HepG2 (cell line): ENCODE measurements at regions not wholly inside any gene's neighbourhood (a gene's known extent, or its start where the extent isn't known, plus 50 kb on each side); places are given as distances from the start of the nearest gene placed in this dataset.

Experiments
- ATAC-seq: fragments of 200-7000 bp; cut with Tn5 transposase; 3 replicates; pipeline ENCODE4 v1.9.1; 2020; ENCODE audit warnings: mild to moderate bottlenecking, moderate library complexity
- BruUV-seq: library from RNA; stranded (reverse); fragments of 400-500 nt; replicated peaks from 2 replicates; lab custom pipeline; 2021; lab: Mats Ljungman, UMichigan
- CTCF ChIA-PET: fragments of 300-600 bp; formaldehyde crosslinking; extraction: SDS; loops from one replicate; lab custom pipeline; 2021; ENCODE audit warnings: low total read pairs, inconsistent platforms, low intra/inter-chr PET ratio; lab: Yijun Ruan, JAX
- POLR2A ChIA-PET: fragments of 350-600 bp; sonication (Branson Sonifier 250); formaldehyde crosslinking; loops from one replicate; lab custom pipeline; 2020; ENCODE audit warnings: antibody characterized with exemption, inconsistent platforms; lab: Yijun Ruan, JAX
- DNase-seq: peaks from one replicate; pipeline ENCODE4 v3.0.0-alpha.2; 2015; ENCODE audit warnings: low spot score
- FAIRE-seq: peaks from 3 replicates; lab custom pipeline; 2011; peaks lifted over from hg19 to GRCh38; lab: Jason Lieb, UNC
- H2AFZ ChIP-seq: one replicate; pipeline ENCODE4 v1.6.1; 2011; ENCODE audit warnings: low read length, inconsistent platforms
- H3K27ac ChIP-seq: fragments of 300-600 bp; 3 replicates; pipeline ENCODE4 v1.8.0; 2011; ENCODE audit warnings: mixed run types, mild to moderate bottlenecking, mixed read lengths, low read length, inconsistent platforms; ENCODE audit not compliant: insufficient read depth; ENCODE audit errors: extremely low read length
- H3K27me3 ChIP-seq, 2 experiments: fragments of 200-600 bp in 1 of 2; 2 replicates in 1 of 2; 3 replicates in 1 of 2; pipeline versions ENCODE4 v1.6.0 to v1.8.0; 2011; ENCODE audit warnings: low read length in 2 of 2, mild to moderate bottlenecking in 2 of 2, moderate library complexity in 2 of 2, inconsistent platforms in 1 of 2; ENCODE audit not compliant: insufficient read depth in 2 of 2, control insufficient read depth in 1 of 2
- H3K36me3 ChIP-seq, 2 experiments: fragments of 200-600 bp in 1 of 2; replicated peaks in 1 of 2; 2 replicates in 1 of 2; 3 replicates in 1 of 2; pipeline versions ENCODE4 v1.5.1 to v1.8.0; 2011; ENCODE audit warnings: low read length in 2 of 2, inconsistent platforms in 1 of 2; ENCODE audit not compliant: insufficient read depth in 2 of 2, control insufficient read depth in 1 of 2
- H3K4me1 ChIP-seq: 2 replicates; pipeline ENCODE4 v1.5.1; 2012; ENCODE audit warnings: low read length, inconsistent platforms; ENCODE audit not compliant: insufficient read depth
- H3K4me2 ChIP-seq: 2 replicates; pipeline ENCODE4 v1.6.0; 2011; ENCODE audit warnings: low read depth, low read length, inconsistent platforms
- H3K4me3 ChIP-seq, 3 experiments: fragments of 200-600 bp in 1 of 3; sonication (generic), shearing (Covaris generic) in 1 of 3; replicated peaks in 1 of 3; 2 replicates each; pipeline ENCODE4 v1.5.1; 2011 to 2016; ENCODE audit warnings: low read length in 3 of 3, inconsistent platforms in 2 of 3, low read depth in 2 of 3, mild to moderate bottlenecking in 2 of 3, control low read depth in 1 of 3, mixed read lengths in 1 of 3; ENCODE audit not compliant: insufficient read depth in 1 of 3
- H3K79me2 ChIP-seq: one replicate; pipeline ENCODE4 v1.6.1; 2011; ENCODE audit warnings: low read length, inconsistent platforms; ENCODE audit not compliant: insufficient read depth
- H3K9ac ChIP-seq: 2 replicates; pipeline ENCODE4 v1.6.0; 2011; ENCODE audit warnings: mild to moderate bottlenecking, low read depth, low read length, inconsistent platforms; ENCODE audit not compliant: insufficient read depth
- H3K9me3 ChIP-seq: 2 replicates; pipeline ENCODE4 v1.5.1; 2012; ENCODE audit warnings: mild to moderate bottlenecking, low read length
- H4K20me1 ChIP-seq: 2 replicates; pipeline ENCODE4 v1.6.0; 2011; ENCODE audit warnings: inconsistent platforms, mild to moderate bottlenecking, low read length, moderate library complexity; ENCODE audit not compliant: insufficient read depth
- EED ChIP-seq: sonication (generic); formaldehyde crosslinking; IDR thresholded peaks from 2 replicates; pipeline ENCODE4 v1.5.0; 2020; ENCODE audit warnings: mild to moderate bottlenecking, missing genetic modification reagents
- HIVEP1 ChIP-seq: sonication (generic); formaldehyde crosslinking; IDR thresholded peaks from 2 replicates; pipeline ENCODE4 v1.4.0; 2020; ENCODE audit warnings: mild to moderate bottlenecking, missing genetic modification reagents
- RAD21 ChIP-seq: fragments of 450-650 bp; formaldehyde crosslinking; IDR thresholded peaks from 2 replicates; pipeline ENCODE4 v1.5.0; 2020; ENCODE audit warnings: mild to moderate bottlenecking
- SMARCC2 ChIP-seq: fragments of 450-650 bp; IDR thresholded peaks from 2 replicates; pipeline ENCODE4 v1.6.1; 2017; ENCODE audit warnings: antibody characterized with exemption, mild to moderate bottlenecking
- SMC3 ChIP-seq: IDR thresholded peaks from 2 replicates; pipeline ENCODE4 v1.6.1; 2011; ENCODE audit warnings: low read length, improper control_type of control experiment
- STAG1 ChIP-seq: sonication (generic); formaldehyde crosslinking; IDR thresholded peaks from 2 replicates; pipeline ENCODE4 v1.4.0; 2020; ENCODE audit warnings: missing genetic modification reagents
- ZNF777 ChIP-seq: sonication (generic); formaldehyde crosslinking; IDR thresholded peaks from 2 replicates; pipeline ENCODE4 v1.4.0; 2020; ENCODE audit warnings: missing genetic modification reagents
- ZSCAN21 ChIP-seq: sonication (generic); formaldehyde crosslinking; IDR thresholded peaks from 2 replicates; pipeline ENCODE4 v1.8.0; 2022; ENCODE audit warnings: mild to moderate bottlenecking, missing genetic modification reagents, moderate library complexity, borderline replicate concordance
- WGBS: methylation state at CpG from one replicate; pipeline ENCODE4 v1.1.6; 2017; ENCODE audit warnings: low lambda C conversion rate; 5-methylcytosine and 5-hydroxymethylcytosine counted together
- in situ Hi-C: cut with HindIII; loops from 2 replicates; pipeline ENCODE4 v1.10.0; 2017; ENCODE audit warnings: low pct_unique_long_range_greater_than_20kb; ENCODE audit not compliant: extremely low pct_ligation_motif_present
- intact Hi-C: fragments of 100-400 bp; cut with micrococcal nuclease; formaldehyde crosslinking; loops from one replicate; pipeline ENCODE4 v1.10.0; 2022; ENCODE audit not compliant: unreplicated experiment
- TF ChIP-seq, protein P1 (sequence below): sonication (generic); formaldehyde crosslinking; IDR thresholded peaks from 2 replicates; pipeline ENCODE4 v1.5.1; 2020; ENCODE audit warnings: mild to moderate bottlenecking, missing genetic modification reagents, borderline replicate concordance
- TF ChIP-seq, protein P2 (sequence below): sonication (generic); formaldehyde crosslinking; IDR thresholded peaks from 2 replicates; pipeline ENCODE4 v1.4.0; 2020; ENCODE audit warnings: missing genetic modification reagents
- TF ChIP-seq, protein P3 (sequence below): sonication (generic); formaldehyde crosslinking; IDR thresholded peaks from 2 replicates; pipeline ENCODE4 v1.5.0; 2020; ENCODE audit warnings: mild to moderate bottlenecking, missing genetic modification reagents, moderate library complexity
- TF ChIP-seq, protein P4 (sequence below): fragments of 450-650 bp; IDR thresholded peaks from 2 replicates; pipeline ENCODE4 v1.6.1; 2016

DNA sequence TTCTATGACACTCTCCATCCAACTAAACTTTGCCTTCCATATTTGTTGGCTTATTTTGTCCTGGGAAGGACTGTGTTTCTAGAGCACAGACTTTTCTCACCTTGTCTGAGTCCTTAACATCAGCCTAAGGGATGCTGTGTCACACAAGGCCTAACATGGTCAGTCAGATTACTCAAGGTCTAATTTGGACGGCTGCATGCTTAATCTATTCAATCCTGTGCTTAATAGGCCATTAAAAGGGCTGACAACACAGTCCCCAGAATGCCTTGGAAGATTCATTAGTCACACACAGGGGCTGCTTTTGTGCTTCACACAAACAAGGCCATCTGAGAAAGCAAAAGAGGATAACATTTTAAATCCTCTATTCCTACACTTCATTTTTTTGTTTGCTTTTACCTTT, 84.0 kb downstream of the DYNAP start (continued):
- TF ChIP-seq, protein P1, sequence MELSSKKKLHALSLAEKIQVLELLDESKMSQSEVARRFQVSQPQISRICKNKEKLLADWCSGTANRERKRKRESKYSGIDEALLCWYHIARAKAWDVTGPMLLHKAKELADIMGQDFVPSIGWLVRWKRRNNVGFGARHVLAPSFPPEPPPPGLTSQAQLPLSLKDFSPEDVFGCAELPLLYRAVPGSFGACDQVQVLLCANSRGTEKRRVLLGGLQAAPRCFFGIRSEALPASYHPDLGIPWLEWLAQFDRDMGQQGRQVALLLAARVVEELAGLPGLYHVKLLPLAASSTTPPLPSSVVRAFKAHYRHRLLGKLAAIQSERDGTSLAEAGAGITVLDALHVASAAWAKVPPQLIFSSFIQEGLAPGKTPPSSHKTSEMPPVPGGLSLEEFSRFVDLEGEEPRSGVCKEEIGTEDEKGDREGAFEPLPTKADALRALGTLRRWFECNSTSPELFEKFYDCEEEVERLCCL (CRISPR knock-in tag) = no peak
- TF ChIP-seq, all 625 proteins: peak for 0

DNA sequence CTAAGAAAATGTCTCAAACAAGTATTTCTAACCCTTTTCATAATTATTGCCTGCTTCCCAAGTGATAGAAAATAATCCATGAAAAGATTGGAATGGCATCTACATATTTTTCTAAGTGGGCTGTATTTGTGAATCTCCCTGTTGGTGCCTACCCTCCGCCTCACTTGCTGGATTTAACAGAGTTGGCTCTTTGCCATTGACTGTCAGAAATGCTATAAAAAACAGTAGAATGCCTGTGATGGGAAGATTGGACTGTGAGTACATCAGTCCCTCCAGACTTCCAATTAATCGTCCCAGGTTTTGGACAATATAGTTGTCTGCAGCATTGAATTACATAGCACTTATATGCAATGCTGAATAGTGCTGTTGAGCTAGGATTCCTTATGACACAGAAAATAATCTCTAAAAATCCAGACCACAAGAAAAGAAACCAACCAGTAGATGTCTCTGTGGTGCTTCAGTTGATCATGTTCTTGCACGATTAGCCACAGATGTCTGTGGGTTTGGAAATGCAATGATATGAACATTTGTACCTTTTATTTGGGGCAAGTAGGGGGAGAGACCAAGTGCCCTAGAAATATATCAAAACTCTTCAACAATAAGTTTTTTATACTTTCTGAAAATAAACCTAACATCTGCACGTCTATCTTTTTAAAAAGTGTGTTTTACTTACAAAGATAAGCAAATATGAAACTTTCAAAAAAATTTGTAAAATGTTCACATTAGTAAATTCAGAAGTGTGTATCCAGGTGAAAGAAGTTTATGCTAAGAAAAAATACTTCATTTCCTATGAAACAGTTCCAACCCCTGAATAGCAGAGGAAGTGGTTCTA, 88.5 kb downstream of the DYNAP start:
- H4K20me1 ChIP-seq = no peaks in the 10 kb centered on the region
- no peak overlapping the region for H3K4me3 ChIP-seq
- FAIRE-seq (no peak), ATAC-seq (peak; percentile 68), DNase-seq (peak; percentile 25)
- no peaks in the 10 kb centered on the region for H3K79me2 ChIP-seq
- 9% methylated on average over 4 of the region's 4 CpGs for WGBS
- intact Hi-C loops = loop anchor here (1.0 kb wide), 1 partner anchor 304 kb away; no protein-coding TSS in a partner anchor
- no peak overlapping the region for H3K4me2 ChIP-seq
- no peaks in the 10 kb centered on the region for H3K4me1 ChIP-seq
- BruUV-seq = no TSS peak
- no peak for TF ChIP-seq ZNF777
- TF ChIP-seq, protein P2, sequence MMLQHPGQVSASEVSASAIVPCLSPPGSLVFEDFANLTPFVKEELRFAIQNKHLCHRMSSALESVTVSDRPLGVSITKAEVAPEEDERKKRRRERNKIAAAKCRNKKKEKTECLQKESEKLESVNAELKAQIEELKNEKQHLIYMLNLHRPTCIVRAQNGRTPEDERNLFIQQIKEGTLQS (CRISPR knock-in tag) = no peak
- TF ChIP-seq, protein P3, sequence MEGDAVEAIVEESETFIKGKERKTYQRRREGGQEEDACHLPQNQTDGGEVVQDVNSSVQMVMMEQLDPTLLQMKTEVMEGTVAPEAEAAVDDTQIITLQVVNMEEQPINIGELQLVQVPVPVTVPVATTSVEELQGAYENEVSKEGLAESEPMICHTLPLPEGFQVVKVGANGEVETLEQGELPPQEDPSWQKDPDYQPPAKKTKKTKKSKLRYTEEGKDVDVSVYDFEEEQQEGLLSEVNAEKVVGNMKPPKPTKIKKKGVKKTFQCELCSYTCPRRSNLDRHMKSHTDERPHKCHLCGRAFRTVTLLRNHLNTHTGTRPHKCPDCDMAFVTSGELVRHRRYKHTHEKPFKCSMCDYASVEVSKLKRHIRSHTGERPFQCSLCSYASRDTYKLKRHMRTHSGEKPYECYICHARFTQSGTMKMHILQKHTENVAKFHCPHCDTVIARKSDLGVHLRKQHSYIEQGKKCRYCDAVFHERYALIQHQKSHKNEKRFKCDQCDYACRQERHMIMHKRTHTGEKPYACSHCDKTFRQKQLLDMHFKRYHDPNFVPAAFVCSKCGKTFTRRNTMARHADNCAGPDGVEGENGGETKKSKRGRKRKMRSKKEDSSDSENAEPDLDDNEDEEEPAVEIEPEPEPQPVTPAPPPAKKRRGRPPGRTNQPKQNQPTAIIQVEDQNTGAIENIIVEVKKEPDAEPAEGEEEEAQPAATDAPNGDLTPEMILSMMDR = peak; percentile 63
- TF ChIP-seq STAG1 (CRISPR knock-in tag) = peak; percentile 82
- TF ChIP-seq, protein P4, sequence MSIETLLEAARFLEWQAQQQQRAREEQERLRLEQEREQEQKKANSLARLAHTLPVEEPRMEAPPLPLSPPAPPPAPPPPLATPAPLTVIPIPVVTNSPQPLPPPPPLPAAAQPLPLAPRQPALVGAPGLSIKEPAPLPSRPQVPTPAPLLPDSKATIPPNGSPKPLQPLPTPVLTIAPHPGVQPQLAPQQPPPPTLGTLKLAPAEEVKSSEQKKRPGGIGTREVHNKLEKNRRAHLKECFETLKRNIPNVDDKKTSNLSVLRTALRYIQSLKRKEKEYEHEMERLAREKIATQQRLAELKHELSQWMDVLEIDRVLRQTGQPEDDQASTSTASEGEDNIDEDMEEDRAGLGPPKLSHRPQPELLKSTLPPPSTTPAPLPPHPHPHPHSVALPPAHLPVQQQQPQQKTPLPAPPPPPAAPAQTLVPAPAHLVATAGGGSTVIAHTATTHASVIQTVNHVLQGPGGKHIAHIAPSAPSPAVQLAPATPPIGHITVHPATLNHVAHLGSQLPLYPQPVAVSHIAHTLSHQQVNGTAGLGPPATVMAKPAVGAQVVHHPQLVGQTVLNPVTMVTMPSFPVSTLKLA = no peak
- TF ChIP-seq RAD21 (CRISPR knock-in tag) = peak; percentile 19; the same call in 1 of the 2 replicates
- TF ChIP-seq HIVEP1 = no peak
- TF ChIP-seq ZSCAN21 (CRISPR knock-in tag) = no peak
- TF ChIP-seq SMARCC2 = no peak
- TF ChIP-seq EED (CRISPR knock-in tag) = no peak
- peak; percentile 75 for TF ChIP-seq SMC3
- no peak overlapping the region for H3K27ac ChIP-seq
- H2AFZ ChIP-seq = no peak overlapping the region
- ChIA-PET CTCF (interaction anchor here (1.9 kb wide), 1 partner anchor 303 kb away, joined by 22 read pairs; no protein-coding TSS in a partner anchor), POLR2A (no interaction called here)
- H3K36me3 ChIP-seq = no peaks in the 10 kb centered on the region
- H3K9ac ChIP-seq = no peak overlapping the region
- no peaks in the 10 kb centered on the region for H3K9me3 ChIP-seq
- in situ Hi-C loops = loop anchor here (5.0 to 10.0 kb wide), 2 partner anchors 125 to 303 kb away; no protein-coding TSS in a partner anchor
- H3K27me3 ChIP-seq = no peaks in the 10 kb centered on the region
